Peyer's patch (tissue), 4 donors: ENCODE measurements at regions not wholly inside any gene's neighbourhood (a gene's known extent, or its start where the extent isn't known, plus 50 kb on each side); places are given as distances from the start of the nearest gene placed in this dataset.

Experiments
- DNase-seq, 3 donors: peaks; one replicate each; pipeline ENCODE4 v3.0.0-alpha.2; 2017 to 2019
- H3K27ac ChIP-seq, 4 donors: fragments of 200-600 bp; sonication (generic); one replicate each; pipeline ENCODE4 v1.5.1; 2016 to 2019
- H3K27me3 ChIP-seq, 2 donors: fragments of 200-600 bp; sonication (generic); one replicate each; pipeline ENCODE4 v1.5.1; 2019
- H3K36me3 ChIP-seq, 3 donors: fragments of 200-600 bp; sonication (generic); one replicate each; pipeline ENCODE4 v1.5.1; 2016 to 2019
- H3K4me1 ChIP-seq, 4 donors: fragments of 200-600 bp; sonication (generic); one replicate each; pipeline ENCODE4 v1.5.1; 2016 to 2019
- H3K4me3 ChIP-seq, 4 donors: fragments of 200-600 bp; sonication (generic); 1 replicate in 3 of 4; 2 replicates in 1 of 4; pipeline ENCODE4 v1.5.1; 2016 to 2019; ENCODE audit warnings: mild to moderate bottlenecking in 1 of 4
- H3K9me3 ChIP-seq, 4 donors: fragments of 200-600 bp; sonication (generic); one replicate each; pipeline ENCODE4 v1.5.1; 2016 to 2019; ENCODE audit warnings: mild to moderate bottlenecking in 1 of 4
- POLR2A ChIP-seq, 2 donors: fragments of 450-650 bp; IDR thresholded peaks; one replicate each; pipeline ENCODE4 v1.5.1; 2017; ENCODE audit warnings: antibody characterized with exemption in 2 of 2, mild to moderate bottlenecking in 2 of 2, moderate library complexity in 2 of 2
- TF ChIP-seq, protein P1 (sequence below), 6 experiments: fragments of 450-650 bp in 4 of 6; fragments of 200-600 bp in 2 of 6; sonication (generic) in 1 of 6; IDR thresholded peaks; one replicate each; pipeline ENCODE4 v1.5.1; 2017 to 2019; ENCODE audit warnings: antibody characterized with exemption in 6 of 6, mild to moderate bottlenecking in 3 of 6, moderate library complexity in 1 of 6

DNA sequence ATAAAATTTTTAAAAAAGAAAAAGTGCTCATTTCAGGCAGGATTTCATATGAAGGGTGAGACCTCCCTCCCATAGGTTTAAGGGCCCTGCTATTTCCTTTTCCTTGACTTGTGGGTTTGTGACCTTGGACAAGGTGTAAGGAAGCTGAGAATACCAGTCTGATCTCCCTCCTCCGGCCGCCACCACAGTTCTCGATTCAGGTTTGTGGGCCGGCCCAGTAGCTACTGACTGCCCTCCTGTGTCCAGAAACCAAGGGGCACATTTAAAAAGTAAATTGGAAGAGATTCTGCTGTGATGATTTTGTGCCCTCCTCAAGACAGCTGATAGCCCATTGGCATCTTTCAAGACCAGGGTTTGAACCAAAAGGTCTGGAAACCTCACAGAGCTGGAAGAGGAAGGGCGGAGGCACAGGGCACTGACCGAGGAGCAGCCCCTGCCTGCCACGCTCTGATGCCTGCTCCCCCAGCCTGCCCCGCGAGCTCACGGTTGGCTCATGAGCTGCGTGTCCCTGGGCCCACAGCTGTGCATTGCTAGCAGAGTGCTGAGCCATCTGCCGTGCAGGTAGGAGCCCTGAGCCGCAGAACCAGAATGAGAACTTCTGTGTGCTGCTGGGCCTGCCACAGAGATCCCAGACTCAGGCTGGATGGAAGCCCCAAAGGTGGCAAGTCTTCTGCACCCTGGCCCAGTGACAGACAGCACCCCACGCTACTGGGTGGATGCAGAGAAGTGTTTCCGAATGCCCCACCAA lies 348.7 kb downstream of the NPHP4 start:
- Histone ChIP-seq H3K36me3 (no peaks in the 10 kb centered on the region), H3K27ac (no peak overlapping the region), H3K9me3 (no peaks in the 10 kb centered on the region), H3K4me3 (no peak overlapping the region), H3K27me3 (no peaks in the 10 kb centered on the region), H3K4me1 (no peaks in the 10 kb centered on the region)
- peak in 1 of 3 donors; percentile 23 for DNase-seq
- TF ChIP-seq, protein P1, sequence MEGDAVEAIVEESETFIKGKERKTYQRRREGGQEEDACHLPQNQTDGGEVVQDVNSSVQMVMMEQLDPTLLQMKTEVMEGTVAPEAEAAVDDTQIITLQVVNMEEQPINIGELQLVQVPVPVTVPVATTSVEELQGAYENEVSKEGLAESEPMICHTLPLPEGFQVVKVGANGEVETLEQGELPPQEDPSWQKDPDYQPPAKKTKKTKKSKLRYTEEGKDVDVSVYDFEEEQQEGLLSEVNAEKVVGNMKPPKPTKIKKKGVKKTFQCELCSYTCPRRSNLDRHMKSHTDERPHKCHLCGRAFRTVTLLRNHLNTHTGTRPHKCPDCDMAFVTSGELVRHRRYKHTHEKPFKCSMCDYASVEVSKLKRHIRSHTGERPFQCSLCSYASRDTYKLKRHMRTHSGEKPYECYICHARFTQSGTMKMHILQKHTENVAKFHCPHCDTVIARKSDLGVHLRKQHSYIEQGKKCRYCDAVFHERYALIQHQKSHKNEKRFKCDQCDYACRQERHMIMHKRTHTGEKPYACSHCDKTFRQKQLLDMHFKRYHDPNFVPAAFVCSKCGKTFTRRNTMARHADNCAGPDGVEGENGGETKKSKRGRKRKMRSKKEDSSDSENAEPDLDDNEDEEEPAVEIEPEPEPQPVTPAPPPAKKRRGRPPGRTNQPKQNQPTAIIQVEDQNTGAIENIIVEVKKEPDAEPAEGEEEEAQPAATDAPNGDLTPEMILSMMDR (IDR thresholded peaks at IDR 0.05): no peak
- TF ChIP-seq POLR2A (IDR thresholded peaks at IDR 0.05): no peak

DNA sequence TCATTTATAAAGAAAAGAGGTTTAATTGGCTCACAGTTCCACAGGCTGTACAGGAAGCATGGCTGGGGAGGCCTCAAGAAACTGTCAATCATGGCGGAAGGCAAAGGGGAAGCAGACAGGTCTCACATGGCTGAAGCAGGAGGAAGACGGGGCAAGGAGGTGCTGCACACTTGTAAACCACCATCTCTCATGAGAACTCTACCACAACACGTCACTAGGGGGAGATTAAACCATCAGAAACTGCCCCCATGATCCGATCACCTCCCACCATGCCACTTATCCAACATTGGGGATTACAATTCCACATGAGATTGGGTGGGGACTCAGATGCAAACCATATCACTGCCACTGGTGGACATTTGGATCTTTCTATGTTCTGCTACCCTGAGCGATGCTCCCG lies 351.4 kb downstream of the NPHP4 start:
- Histone ChIP-seq H3K4me3 (no peak overlapping the region), H3K36me3 (no peaks in the 10 kb centered on the region), H3K4me1 (no peaks in the 10 kb centered on the region), H3K27ac (no peak overlapping the region), H3K27me3 (no peaks in the 10 kb centered on the region), H3K9me3 (no peaks in the 10 kb centered on the region)
- TF ChIP-seq, protein P1 (IDR thresholded peaks at IDR 0.05): peak in 1 of 6 experiments; percentile 17
- TF ChIP-seq POLR2A (IDR thresholded peaks at IDR 0.05): no peak
- DNase-seq: peak in 1 of 3 donors; percentile 33

DNA sequence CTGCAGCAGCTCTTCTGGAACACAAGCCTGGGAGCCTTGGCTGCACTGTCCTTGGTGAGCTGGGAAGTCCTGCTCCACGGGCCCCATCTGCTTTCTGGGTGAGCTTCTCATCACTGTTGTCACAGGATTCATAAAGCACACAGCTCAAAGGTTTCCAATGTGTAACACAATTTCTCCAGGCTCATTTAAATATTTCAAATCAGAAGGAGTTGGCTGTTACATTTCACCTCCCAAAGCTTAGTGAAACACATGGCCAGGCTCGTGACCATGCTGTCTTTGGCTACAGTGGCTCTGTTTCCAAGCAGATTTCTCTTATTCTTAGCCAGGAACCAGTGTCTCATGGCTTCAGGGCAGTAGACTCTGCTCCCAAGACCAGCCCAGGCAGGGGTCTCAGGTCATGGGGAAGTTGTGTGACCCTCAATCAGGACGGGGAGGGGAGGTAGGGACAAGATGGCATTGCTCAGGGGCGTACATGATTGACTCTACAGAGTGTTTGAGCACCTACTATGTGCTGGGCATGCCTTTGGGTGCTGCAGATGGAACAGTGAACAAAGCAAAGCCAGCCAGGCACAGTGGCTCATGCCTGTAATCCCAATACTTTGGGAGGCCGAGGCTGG lies 353.0 kb downstream of the NPHP4 start:
- H3K27me3 ChIP-seq: no peaks in the 10 kb centered on the region
- no peaks in the 10 kb centered on the region for H3K4me1 ChIP-seq
- peak in 1 of 3 donors; percentile 15 for DNase-seq

DNA sequence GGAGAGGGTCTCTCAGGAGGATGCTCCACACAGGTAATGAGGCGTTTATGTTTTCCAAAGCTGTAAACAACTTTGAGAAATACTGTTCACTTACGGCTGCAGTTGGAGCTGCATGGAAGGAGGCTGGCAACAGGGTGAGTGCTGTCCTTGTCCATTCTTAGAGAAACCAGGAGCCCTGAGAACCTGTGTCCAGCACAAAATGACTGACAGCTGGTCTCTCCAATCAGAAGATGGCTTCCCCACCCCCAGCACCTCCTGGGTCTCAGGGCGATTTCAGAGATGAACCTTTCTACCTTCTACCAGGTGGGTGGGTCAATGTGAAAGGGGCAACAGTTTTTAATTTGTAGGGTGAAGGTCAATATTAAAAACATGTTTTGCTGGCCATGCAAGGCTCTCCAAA lies 353.6 kb downstream of the NPHP4 start:
- no peaks in the 10 kb centered on the region for H3K27me3 ChIP-seq
- no peaks in the 10 kb centered on the region for H3K36me3 ChIP-seq
- TF ChIP-seq, protein P1 (IDR thresholded peaks at IDR 0.05): no peak
- no peak for TF ChIP-seq POLR2A (IDR thresholded peaks at IDR 0.05)
- H3K27ac ChIP-seq: no peak overlapping the region
- no peaks in the 10 kb centered on the region for H3K4me1 ChIP-seq
- no peaks in the 10 kb centered on the region for H3K9me3 ChIP-seq
- no peak overlapping the region for H3K4me3 ChIP-seq
- peak in 1 of 3 donors; percentile 6 for DNase-seq

More for the DNA sequence above, 353.0 kb downstream of the NPHP4 start:
- Histone ChIP-seq H3K4me3 (no peak overlapping the region), H3K9me3 (no peaks in the 10 kb centered on the region), H3K36me3 (no peaks in the 10 kb centered on the region), H3K27ac (no peak overlapping the region)
- TF ChIP-seq, protein P1 (IDR thresholded peaks at IDR 0.05): no peak
- TF ChIP-seq POLR2A (IDR thresholded peaks at IDR 0.05): no peak

DNA sequence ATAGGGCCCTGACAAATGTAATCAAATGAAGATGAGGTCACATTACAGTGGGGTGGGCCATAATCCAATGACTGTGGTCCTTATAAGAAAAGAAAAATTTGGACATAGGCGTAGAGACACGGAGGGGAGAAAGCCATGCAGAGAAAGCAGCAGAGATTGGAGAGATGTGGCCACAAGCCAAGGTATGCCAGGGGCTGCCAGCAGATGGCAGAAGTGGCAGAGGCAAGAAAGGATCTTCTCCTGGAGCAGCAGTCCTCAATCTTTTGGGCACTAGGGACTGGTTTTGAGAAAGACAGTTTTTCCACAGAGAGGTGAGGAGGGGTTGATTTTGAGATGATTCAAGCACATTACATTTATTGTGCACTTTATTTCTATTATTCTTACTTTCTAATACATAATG lies 355.1 kb downstream of the NPHP4 start:
- TF ChIP-seq, protein P1 (IDR thresholded peaks at IDR 0.05): peak in 4 of 6 experiments; percentile 20 to 53 (median 48)
- no peak for TF ChIP-seq POLR2A (IDR thresholded peaks at IDR 0.05)
- no peaks in the 10 kb centered on the region for H3K4me1 ChIP-seq
- H3K4me3 ChIP-seq: no peak overlapping the region
- no peaks in the 10 kb centered on the region for H3K27me3 ChIP-seq
- H3K36me3 ChIP-seq: no peaks in the 10 kb centered on the region
- peak in 1 of 3 donors; percentile 58 for DNase-seq
- H3K9me3 ChIP-seq: no peaks in the 10 kb centered on the region
- no peak overlapping the region for H3K27ac ChIP-seq
